GM23338 (cell line): ENCODE measurements at regions not wholly inside any gene's neighbourhood (a gene's known extent, or its start where the extent isn't known, plus 50 kb on each side); places are given as distances from the start of the nearest gene placed in this dataset.

Source experiments
- ATAC-seq: fragments of 200-7000 bp; cut with Tn5 transposase; 3 replicates; pipeline ENCODE4 v1.9.1; 2020
- DNase-seq: peaks from one replicate; pipeline ENCODE4 v3.0.0-alpha.2; 2015; ENCODE audit warnings: low spot score
- H2AFZ ChIP-seq: fragments of 200-600 bp; sonication (generic); 2 replicates; pipeline ENCODE4 v1.8.0; 2016; ENCODE audit warnings: antibody characterized with exemption, mild to moderate bottlenecking, moderate library complexity
- H3F3A ChIP-seq: fragments of 200-600 bp; sonication (generic); replicated peaks from 2 replicates; pipeline ENCODE4 v1.8.0; 2017; ENCODE audit warnings: antibody characterized with exemption, mixed run types, low read depth
- H3K27ac ChIP-seq: fragments of 200-600 bp; sonication (generic); 2 replicates; pipeline ENCODE4 v1.6.1; 2016; ENCODE audit warnings: low read depth
- H3K27me3 ChIP-seq: fragments of 200-600 bp; sonication (generic); 2 replicates; pipeline ENCODE4 v1.8.0; 2016; ENCODE audit warnings: mild to moderate bottlenecking, mixed run types, moderate library complexity; ENCODE audit not compliant: insufficient read depth
- H3K36me3 ChIP-seq: fragments of 200-600 bp; sonication (generic); 2 replicates; pipeline ENCODE4 v1.8.0; 2016; ENCODE audit warnings: mild to moderate bottlenecking; ENCODE audit not compliant: insufficient read depth
- H3K4me1 ChIP-seq: fragments of 200-600 bp; sonication (generic); 2 replicates; pipeline ENCODE4 v1.8.0; 2016; ENCODE audit warnings: mild to moderate bottlenecking, moderate library complexity; ENCODE audit not compliant: insufficient read depth
- H3K4me2 ChIP-seq: fragments of 200-600 bp; sonication (generic); 2 replicates; pipeline ENCODE4 v1.7.1; 2017; ENCODE audit warnings: mixed run types
- H3K4me3 ChIP-seq: fragments of 200-600 bp; sonication (generic); 2 replicates; pipeline ENCODE4 v1.6.1; 2016; ENCODE audit warnings: mixed run types
- H3K79me2 ChIP-seq: fragments of 200-600 bp; sonication (generic); replicated peaks from 2 replicates; pipeline ENCODE4 v1.8.0; 2017; ENCODE audit warnings: mild to moderate bottlenecking; ENCODE audit not compliant: insufficient read depth
- H3K9me2 ChIP-seq: fragments of 200-600 bp; sonication (generic); 2 replicates; pipeline ENCODE4 v1.8.0; 2017; ENCODE audit not compliant: insufficient read depth
- H4K20me1 ChIP-seq: fragments of 200-600 bp; sonication (generic); replicated peaks from 2 replicates; pipeline ENCODE4 v1.8.0; 2017; ENCODE audit warnings: mild to moderate bottlenecking; ENCODE audit not compliant: insufficient read depth
- H3K27ac Mint-ChIP-seq: 2 replicates; pipeline ENCODE4 v1.8.0; 2020; ENCODE audit warnings: inconsistent platforms, mild to moderate bottlenecking, moderate library complexity, mixed read lengths
- H3K27me3 Mint-ChIP-seq: 3 replicates; pipeline ENCODE4 v1.8.0; 2022; ENCODE audit warnings: low read depth, mild to moderate bottlenecking, moderate library complexity, mixed read lengths, inconsistent platforms; ENCODE audit not compliant: insufficient read depth, poor library complexity
- H3K36me3 Mint-ChIP-seq: 3 replicates; pipeline ENCODE4 v1.8.0; 2021; ENCODE audit warnings: low read depth, mild to moderate bottlenecking, inconsistent platforms, moderate library complexity, mixed read lengths
- H3K4me1 Mint-ChIP-seq: 3 replicates; pipeline ENCODE4 v1.8.0; 2020; ENCODE audit warnings: mild to moderate bottlenecking, inconsistent platforms, mixed read lengths
- H3K4me3 Mint-ChIP-seq: 3 replicates; pipeline ENCODE4 v1.8.0; 2021; ENCODE audit warnings: moderate library complexity, mild to moderate bottlenecking, inconsistent platforms, mixed read lengths
- H3K9me3 Mint-ChIP-seq: 3 replicates; pipeline ENCODE4 v1.8.0; 2020; ENCODE audit warnings: moderate library complexity, mild to moderate bottlenecking, inconsistent platforms, mixed read lengths
- CREB1 ChIP-seq: fragments of 250-450 bp; sonication (Bioruptor Pico); IDR thresholded peaks from 2 replicates; pipeline ENCODE4 v1.5.0; 2020; ENCODE audit warnings: low read depth, mild to moderate bottlenecking, moderate library complexity
- ETS1 ChIP-seq: IDR thresholded peaks from 2 replicates; pipeline ENCODE4 v1.6.1; 2016; ENCODE audit warnings: antibody characterized with exemption
- EZH2 ChIP-seq: fragments of 200-600 bp; sonication (generic); IDR thresholded peaks from one replicate; pipeline ENCODE4 v1.8.0; 2017; ENCODE audit warnings: antibody characterized with exemption, mild to moderate bottlenecking, low read depth; ENCODE audit not compliant: unreplicated experiment
- EZH2phosphoT487 ChIP-seq: fragments of 200-600 bp; sonication (generic); IDR thresholded peaks from one replicate; pipeline ENCODE4 v1.8.1; 2018; ENCODE audit warnings: antibody characterized with exemption; ENCODE audit not compliant: unreplicated experiment
- JUNB ChIP-seq: IDR thresholded peaks from one replicate; pipeline ENCODE4 v1.6.1; 2016; ENCODE audit warnings: antibody characterized with exemption; ENCODE audit not compliant: unreplicated experiment
- NANOG ChIP-seq: IDR thresholded peaks from 2 replicates; pipeline ENCODE4 v1.6.1; 2016; ENCODE audit warnings: antibody characterized with exemption, borderline replicate concordance
- POLR2AphosphoS5 ChIP-seq: IDR thresholded peaks from 2 replicates; pipeline ENCODE4 v1.6.1; 2016; ENCODE audit warnings: antibody characterized with exemption, low read depth
- STAT1 ChIP-seq: IDR thresholded peaks from one replicate; pipeline ENCODE4 v1.6.1; 2016; ENCODE audit warnings: antibody characterized with exemption; ENCODE audit not compliant: unreplicated experiment
- ZNF114 ChIP-seq: fragments of 250-450 bp; sonication (Bioruptor Pico); IDR thresholded peaks from 2 replicates; pipeline ENCODE4 v1.5.0; 2020; ENCODE audit warnings: mild to moderate bottlenecking, moderate library complexity
- ZNF331 ChIP-seq: fragments of 250-450 bp; sonication (Bioruptor Pico); IDR thresholded peaks from 2 replicates; pipeline ENCODE4 v1.5.0; 2020; ENCODE audit warnings: low read depth, mild to moderate bottlenecking, moderate library complexity
- TF ChIP-seq, protein P1 (sequence below), 2 experiments: fragments of 200-600 bp in 1 of 2; sonication (generic) in 1 of 2; conservative IDR thresholded peaks; 2 replicates each; pipeline versions ENCODE4 v1.5.1 to v1.6.1; 2016 to 2017; ENCODE audit warnings: antibody characterized with exemption in 2 of 2, low read depth in 2 of 2, mild to moderate bottlenecking in 2 of 2, moderate library complexity in 1 of 2
- TF ChIP-seq, protein P2 (sequence below): IDR thresholded peaks from one replicate; pipeline ENCODE4 v1.6.1; 2018; ENCODE audit warnings: antibody characterized with exemption; ENCODE audit not compliant: unreplicated experiment
- TF ChIP-seq, protein P3 (sequence below): fragments of 250-450 bp; sonication (Bioruptor Pico); IDR thresholded peaks from 2 replicates; pipeline ENCODE4 v1.5.0; 2020; ENCODE audit warnings: mild to moderate bottlenecking, moderate library complexity

DNA sequence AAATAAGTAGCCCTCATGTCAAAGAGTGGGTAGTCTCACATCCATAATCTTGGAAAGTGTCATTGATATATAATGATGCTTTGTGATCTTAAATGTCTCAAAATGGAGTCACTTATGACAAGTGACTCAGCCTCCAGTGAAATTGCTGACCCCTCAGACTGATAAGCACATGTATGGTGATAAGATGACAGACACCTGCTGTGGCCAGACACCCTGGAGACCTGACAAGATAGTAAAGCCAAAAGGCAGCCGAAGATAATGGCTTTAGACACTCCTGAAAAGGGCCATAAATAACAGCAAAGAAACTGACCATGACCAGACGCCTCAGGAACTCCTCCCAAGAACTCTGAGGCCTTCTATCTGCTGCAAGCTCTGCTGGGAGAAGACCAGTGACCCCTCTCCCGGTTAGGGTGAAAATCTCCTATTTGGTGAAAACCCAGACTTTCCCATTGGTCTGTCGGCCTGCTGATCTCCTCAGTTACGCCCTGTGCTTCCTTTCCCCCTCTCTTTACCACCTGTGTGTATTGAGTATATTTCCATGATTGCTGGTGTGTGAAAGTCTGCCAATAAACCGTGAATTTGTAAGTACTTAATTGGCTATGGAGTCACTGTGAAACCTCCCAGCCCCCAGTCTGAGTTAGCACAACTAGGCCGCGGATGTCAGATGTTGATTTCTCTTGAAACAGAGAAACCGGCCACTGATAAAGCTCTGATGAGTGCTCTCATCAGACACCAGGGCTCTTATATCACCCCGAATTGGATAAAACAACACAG is 226.7 kb upstream of the MYOCD start:
- peak overlapping the region; percentile 79 for H2AFZ ChIP-seq
- Mint-ChIP-seq H3K27ac (no peak overlapping the region), H3K4me1 (peaks cover 6% of the 10 kb centered on the region), H3K27me3 (peaks cover 2% of the 10 kb centered on the region), H3K9me3 (peaks cover 8% of the 10 kb centered on the region), H3K36me3 (no peaks in the 10 kb centered on the region), H3K4me3 (no peak overlapping the region)
- H4K20me1 ChIP-seq, result no peaks in the 10 kb centered on the region
- H3K79me2 ChIP-seq, result no peaks in the 10 kb centered on the region
- TF ChIP-seq EZH2phosphoT487 (no peak), EZH2 (no peak), ZNF114 (CRISPR knock-in tag) (no peak), ETS1 (no peak), POLR2AphosphoS5 (no peak), NANOG (no peak), STAT1 (no peak), JUNB (no peak), ZNF331 (no peak), CREB1 (CRISPR knock-in tag) (no peak)
- TF ChIP-seq, protein P1, sequence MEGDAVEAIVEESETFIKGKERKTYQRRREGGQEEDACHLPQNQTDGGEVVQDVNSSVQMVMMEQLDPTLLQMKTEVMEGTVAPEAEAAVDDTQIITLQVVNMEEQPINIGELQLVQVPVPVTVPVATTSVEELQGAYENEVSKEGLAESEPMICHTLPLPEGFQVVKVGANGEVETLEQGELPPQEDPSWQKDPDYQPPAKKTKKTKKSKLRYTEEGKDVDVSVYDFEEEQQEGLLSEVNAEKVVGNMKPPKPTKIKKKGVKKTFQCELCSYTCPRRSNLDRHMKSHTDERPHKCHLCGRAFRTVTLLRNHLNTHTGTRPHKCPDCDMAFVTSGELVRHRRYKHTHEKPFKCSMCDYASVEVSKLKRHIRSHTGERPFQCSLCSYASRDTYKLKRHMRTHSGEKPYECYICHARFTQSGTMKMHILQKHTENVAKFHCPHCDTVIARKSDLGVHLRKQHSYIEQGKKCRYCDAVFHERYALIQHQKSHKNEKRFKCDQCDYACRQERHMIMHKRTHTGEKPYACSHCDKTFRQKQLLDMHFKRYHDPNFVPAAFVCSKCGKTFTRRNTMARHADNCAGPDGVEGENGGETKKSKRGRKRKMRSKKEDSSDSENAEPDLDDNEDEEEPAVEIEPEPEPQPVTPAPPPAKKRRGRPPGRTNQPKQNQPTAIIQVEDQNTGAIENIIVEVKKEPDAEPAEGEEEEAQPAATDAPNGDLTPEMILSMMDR (conservative IDR thresholded peaks at IDR 0.05; ENCODE audit: low read depth in 2 of 2), result no peak
- TF ChIP-seq, protein P2, sequence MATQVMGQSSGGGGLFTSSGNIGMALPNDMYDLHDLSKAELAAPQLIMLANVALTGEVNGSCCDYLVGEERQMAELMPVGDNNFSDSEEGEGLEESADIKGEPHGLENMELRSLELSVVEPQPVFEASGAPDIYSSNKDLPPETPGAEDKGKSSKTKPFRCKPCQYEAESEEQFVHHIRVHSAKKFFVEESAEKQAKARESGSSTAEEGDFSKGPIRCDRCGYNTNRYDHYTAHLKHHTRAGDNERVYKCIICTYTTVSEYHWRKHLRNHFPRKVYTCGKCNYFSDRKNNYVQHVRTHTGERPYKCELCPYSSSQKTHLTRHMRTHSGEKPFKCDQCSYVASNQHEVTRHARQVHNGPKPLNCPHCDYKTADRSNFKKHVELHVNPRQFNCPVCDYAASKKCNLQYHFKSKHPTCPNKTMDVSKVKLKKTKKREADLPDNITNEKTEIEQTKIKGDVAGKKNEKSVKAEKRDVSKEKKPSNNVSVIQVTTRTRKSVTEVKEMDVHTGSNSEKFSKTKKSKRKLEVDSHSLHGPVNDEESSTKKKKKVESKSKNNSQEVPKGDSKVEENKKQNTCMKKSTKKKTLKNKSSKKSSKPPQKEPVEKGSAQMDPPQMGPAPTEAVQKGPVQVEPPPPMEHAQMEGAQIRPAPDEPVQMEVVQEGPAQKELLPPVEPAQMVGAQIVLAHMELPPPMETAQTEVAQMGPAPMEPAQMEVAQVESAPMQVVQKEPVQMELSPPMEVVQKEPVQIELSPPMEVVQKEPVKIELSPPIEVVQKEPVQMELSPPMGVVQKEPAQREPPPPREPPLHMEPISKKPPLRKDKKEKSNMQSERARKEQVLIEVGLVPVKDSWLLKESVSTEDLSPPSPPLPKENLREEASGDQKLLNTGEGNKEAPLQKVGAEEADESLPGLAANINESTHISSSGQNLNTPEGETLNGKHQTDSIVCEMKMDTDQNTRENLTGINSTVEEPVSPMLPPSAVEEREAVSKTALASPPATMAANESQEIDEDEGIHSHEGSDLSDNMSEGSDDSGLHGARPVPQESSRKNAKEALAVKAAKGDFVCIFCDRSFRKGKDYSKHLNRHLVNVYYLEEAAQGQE, result no peak
- TF ChIP-seq, protein P3, sequence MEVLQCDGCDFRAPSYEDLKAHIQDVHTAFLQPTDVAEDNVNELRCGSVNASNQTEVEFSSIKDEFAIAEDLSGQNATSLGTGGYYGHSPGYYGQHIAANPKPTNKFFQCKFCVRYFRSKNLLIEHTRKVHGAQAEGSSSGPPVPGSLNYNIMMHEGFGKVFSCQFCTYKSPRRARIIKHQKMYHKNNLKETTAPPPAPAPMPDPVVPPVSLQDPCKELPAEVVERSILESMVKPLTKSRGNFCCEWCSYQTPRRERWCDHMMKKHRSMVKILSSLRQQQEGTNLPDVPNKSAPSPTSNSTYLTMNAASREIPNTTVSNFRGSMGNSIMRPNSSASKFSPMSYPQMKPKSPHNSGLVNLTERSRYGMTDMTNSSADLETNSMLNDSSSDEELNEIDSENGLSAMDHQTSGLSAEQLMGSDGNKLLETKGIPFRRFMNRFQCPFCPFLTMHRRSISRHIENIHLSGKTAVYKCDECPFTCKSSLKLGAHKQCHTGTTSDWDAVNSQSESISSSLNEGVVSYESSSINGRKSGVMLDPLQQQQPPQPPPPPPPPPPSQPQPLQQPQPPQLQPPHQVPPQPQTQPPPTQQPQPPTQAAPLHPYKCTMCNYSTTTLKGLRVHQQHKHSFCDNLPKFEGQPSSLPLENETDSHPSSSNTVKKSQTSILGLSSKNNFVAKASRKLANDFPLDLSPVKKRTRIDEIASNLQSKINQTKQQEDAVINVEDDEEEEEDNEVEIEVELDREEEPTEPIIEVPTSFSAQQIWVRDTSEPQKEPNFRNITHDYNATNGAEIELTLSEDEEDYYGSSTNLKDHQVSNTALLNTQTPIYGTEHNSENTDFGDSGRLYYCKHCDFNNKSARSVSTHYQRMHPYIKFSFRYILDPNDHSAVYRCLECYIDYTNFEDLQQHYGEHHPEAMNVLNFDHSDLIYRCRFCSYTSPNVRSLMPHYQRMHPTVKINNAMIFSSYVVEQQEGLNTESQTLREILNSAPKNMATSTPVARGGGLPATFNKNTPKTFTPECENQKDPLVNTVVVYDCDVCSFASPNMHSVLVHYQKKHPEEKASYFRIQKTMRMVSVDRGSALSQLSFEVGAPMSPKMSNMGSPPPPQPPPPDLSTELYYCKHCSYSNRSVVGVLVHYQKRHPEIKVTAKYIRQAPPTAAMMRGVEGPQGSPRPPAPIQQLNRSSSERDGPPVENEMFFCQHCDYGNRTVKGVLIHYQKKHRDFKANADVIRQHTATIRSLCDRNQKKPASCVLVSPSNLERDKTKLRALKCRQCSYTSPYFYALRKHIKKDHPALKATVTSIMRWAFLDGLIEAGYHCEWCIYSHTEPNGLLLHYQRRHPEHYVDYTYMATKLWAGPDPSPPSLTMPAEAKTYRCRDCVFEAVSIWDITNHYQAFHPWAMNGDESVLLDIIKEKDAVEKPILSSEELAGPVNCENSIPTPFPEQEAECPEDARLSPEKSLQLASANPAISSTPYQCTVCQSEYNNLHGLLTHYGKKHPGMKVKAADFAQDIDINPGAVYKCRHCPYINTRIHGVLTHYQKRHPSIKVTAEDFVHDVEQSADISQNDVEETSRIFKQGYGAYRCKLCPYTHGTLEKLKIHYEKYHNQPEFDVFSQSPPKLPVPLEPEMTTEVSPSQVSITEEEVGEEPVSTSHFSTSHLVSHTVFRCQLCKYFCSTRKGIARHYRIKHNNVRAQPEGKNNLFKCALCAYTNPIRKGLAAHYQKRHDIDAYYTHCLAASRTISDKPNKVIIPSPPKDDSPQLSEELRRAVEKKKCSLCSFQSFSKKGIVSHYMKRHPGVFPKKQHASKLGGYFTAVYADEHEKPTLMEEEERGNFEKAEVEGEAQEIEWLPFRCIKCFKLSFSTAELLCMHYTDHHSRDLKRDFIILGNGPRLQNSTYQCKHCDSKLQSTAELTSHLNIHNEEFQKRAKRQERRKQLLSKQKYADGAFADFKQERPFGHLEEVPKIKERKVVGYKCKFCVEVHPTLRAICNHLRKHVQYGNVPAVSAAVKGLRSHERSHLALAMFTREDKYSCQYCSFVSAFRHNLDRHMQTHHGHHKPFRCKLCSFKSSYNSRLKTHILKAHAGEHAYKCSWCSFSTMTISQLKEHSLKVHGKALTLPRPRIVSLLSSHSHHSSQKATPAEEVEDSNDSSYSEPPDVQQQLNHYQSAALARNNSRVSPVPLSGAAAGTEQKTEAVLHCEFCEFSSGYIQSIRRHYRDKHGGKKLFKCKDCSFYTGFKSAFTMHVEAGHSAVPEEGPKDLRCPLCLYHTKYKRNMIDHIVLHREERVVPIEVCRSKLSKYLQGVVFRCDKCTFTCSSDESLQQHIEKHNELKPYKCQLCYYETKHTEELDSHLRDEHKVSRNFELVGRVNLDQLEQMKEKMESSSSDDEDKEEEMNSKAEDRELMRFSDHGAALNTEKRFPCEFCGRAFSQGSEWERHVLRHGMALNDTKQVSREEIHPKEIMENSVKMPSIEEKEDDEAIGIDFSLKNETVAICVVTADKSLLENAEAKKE (CRISPR knock-in tag), result no peak
- H3K4me1 ChIP-seq, result no peaks in the 10 kb centered on the region
- H3K36me3 ChIP-seq, result no peaks in the 10 kb centered on the region
- ATAC-seq (no peak), DNase-seq (no peak)
- no peak overlapping the region for H3K27ac ChIP-seq
- peaks cover 8% of the 10 kb centered on the region for H3K9me2 ChIP-seq
- no peaks in the 10 kb centered on the region for H3F3A ChIP-seq
- no peaks in the 10 kb centered on the region for H3K27me3 ChIP-seq
- H3K4me3 ChIP-seq, result no peak overlapping the region
- no peak overlapping the region for H3K4me2 ChIP-seq
